ENCODE measurements at regions not wholly inside any gene's neighbourhood (a gene's known extent, or its start where the extent isn't known, plus 50 kb on each side); places are given as distances from the start of the nearest gene placed in this dataset.
"Not testable (repeated sequence)": the region's sequence is repeated elsewhere in the genome, so short reads cannot be mapped to it uniquely, and the experiment has no call there.

GRCh38 chr3:72034986-72035385 lies 250.0 kb upstream of the PROK2 start:
- no peaks in the 10 kb centered on the region for H3K36me3 Mint-ChIP-seq (ENCODE audit: unreplicated experiment)
- H3K4me1 Mint-ChIP-seq (ENCODE audit: low read depth, unreplicated experiment), result no peaks in the 10 kb centered on the region
- H3K4me3 Mint-ChIP-seq (ENCODE audit: unreplicated experiment), result no peak overlapping the region
- H3K27me3 Mint-ChIP-seq (ENCODE audit: unreplicated experiment), result no peaks in the 10 kb centered on the region
- no peak for DNase-seq
- peak overlapping the region; percentile 29 for H3K27ac Mint-ChIP-seq (ENCODE audit: unreplicated experiment)
- H3K9me3 Mint-ChIP-seq (ENCODE audit: unreplicated experiment), result peaks cover 2% of the 10 kb centered on the region
- TF ChIP-seq CTCF (IDR thresholded peaks at IDR 0.05; ENCODE audit: partially characterized antibody, unreplicated experiment), result no peak

- no peak for TF ChIP-seq CTCF (IDR thresholded peaks at IDR 0.05; ENCODE audit: partially characterized antibody, unreplicated experiment)
- no peak overlapping the region for H3K27ac Mint-ChIP-seq (ENCODE audit: unreplicated experiment)
- DNase-seq, result no peak
- H3K9me3 Mint-ChIP-seq (ENCODE audit: unreplicated experiment), result peaks cover 2% of the 10 kb centered on the region
- H3K36me3 Mint-ChIP-seq (ENCODE audit: unreplicated experiment), result no peaks in the 10 kb centered on the region
- H3K27me3 Mint-ChIP-seq (ENCODE audit: unreplicated experiment), result no peaks in the 10 kb centered on the region
- H3K4me3 Mint-ChIP-seq (ENCODE audit: unreplicated experiment), result no peak overlapping the region
- peaks cover 3% of the 10 kb centered on the region for H3K4me1 Mint-ChIP-seq (ENCODE audit: low read depth, unreplicated experiment)
Measured at GRCh38 chr3:72033666-72034428, 248.9 kb upstream of the PROK2 start.

- Mint-ChIP-seq H3K27me3 (ENCODE audit: unreplicated experiment) (no peaks in the 10 kb centered on the region), H3K4me3 (ENCODE audit: unreplicated experiment) (no peak overlapping the region), H3K36me3 (ENCODE audit: unreplicated experiment) (no peaks in the 10 kb centered on the region), H3K27ac (ENCODE audit: unreplicated experiment) (no peak overlapping the region), H3K9me3 (ENCODE audit: unreplicated experiment) (peaks cover 1% of the 10 kb centered on the region), H3K4me1 (ENCODE audit: low read depth, unreplicated experiment) (peaks cover 7% of the 10 kb centered on the region)
- no peak for DNase-seq
- no peak for TF ChIP-seq CTCF (IDR thresholded peaks at IDR 0.05; ENCODE audit: partially characterized antibody, unreplicated experiment)
Measured at GRCh38 chr3:72032441-72033135, 247.6 kb upstream of the PROK2 start.

GRCh38 chr3:72031581-72031980 lies 246.6 kb upstream of the PROK2 start:
- H3K4me1 Mint-ChIP-seq (ENCODE audit: low read depth, unreplicated experiment), result peaks cover 7% of the 10 kb centered on the region
- H3K36me3 Mint-ChIP-seq (ENCODE audit: unreplicated experiment), result no peaks in the 10 kb centered on the region
- no peaks in the 10 kb centered on the region for H3K9me3 Mint-ChIP-seq (ENCODE audit: unreplicated experiment)
- TF ChIP-seq CTCF (IDR thresholded peaks at IDR 0.05; ENCODE audit: partially characterized antibody, unreplicated experiment), result no peak
- no peaks in the 10 kb centered on the region for H3K27me3 Mint-ChIP-seq (ENCODE audit: unreplicated experiment)
- no peak overlapping the region for H3K27ac Mint-ChIP-seq (ENCODE audit: unreplicated experiment)
- H3K4me3 Mint-ChIP-seq (ENCODE audit: unreplicated experiment), result no peak overlapping the region
- DNase-seq, result no peak

GRCh38 chr3:72030296-72030695 lies 245.3 kb upstream of the PROK2 start:
- H3K27ac Mint-ChIP-seq (ENCODE audit: unreplicated experiment); DNase-seq; H3K36me3 Mint-ChIP-seq (ENCODE audit: unreplicated experiment); H3K4me3 Mint-ChIP-seq (ENCODE audit: unreplicated experiment); H3K27me3 Mint-ChIP-seq (ENCODE audit: unreplicated experiment); H3K9me3 Mint-ChIP-seq (ENCODE audit: unreplicated experiment); H3K4me1 Mint-ChIP-seq (ENCODE audit: low read depth, unreplicated experiment): not testable (repeated sequence)

GRCh38 chr3:72028726-72029125 lies 243.8 kb upstream of the PROK2 start:
- not testable (repeated sequence) for H3K27ac Mint-ChIP-seq (ENCODE audit: unreplicated experiment); H3K4me3 Mint-ChIP-seq (ENCODE audit: unreplicated experiment); H3K27me3 Mint-ChIP-seq (ENCODE audit: unreplicated experiment); H3K9me3 Mint-ChIP-seq (ENCODE audit: unreplicated experiment); DNase-seq; H3K36me3 Mint-ChIP-seq (ENCODE audit: unreplicated experiment); H3K4me1 Mint-ChIP-seq (ENCODE audit: low read depth, unreplicated experiment)

- not testable (repeated sequence) for H3K4me3 Mint-ChIP-seq (ENCODE audit: unreplicated experiment); H3K4me1 Mint-ChIP-seq (ENCODE audit: low read depth, unreplicated experiment); H3K27me3 Mint-ChIP-seq (ENCODE audit: unreplicated experiment); H3K9me3 Mint-ChIP-seq (ENCODE audit: unreplicated experiment); H3K27ac Mint-ChIP-seq (ENCODE audit: unreplicated experiment); DNase-seq
- peaks cover 11% of the 10 kb centered on the region for H3K36me3 Mint-ChIP-seq (ENCODE audit: unreplicated experiment)
Measured at GRCh38 chr3:72028307-72028706, 243.4 kb upstream of the PROK2 start.

GRCh38 chr3:72027728-72028127 lies 242.8 kb upstream of the PROK2 start:
- H3K4me3 Mint-ChIP-seq (ENCODE audit: unreplicated experiment); H3K27me3 Mint-ChIP-seq (ENCODE audit: unreplicated experiment); H3K4me1 Mint-ChIP-seq (ENCODE audit: low read depth, unreplicated experiment); DNase-seq; H3K27ac Mint-ChIP-seq (ENCODE audit: unreplicated experiment); H3K9me3 Mint-ChIP-seq (ENCODE audit: unreplicated experiment): not testable (repeated sequence)
- H3K36me3 Mint-ChIP-seq (ENCODE audit: unreplicated experiment), result peaks cover 13% of the 10 kb centered on the region

All from glutamatergic neuron (in vitro differentiated cells).